ACC112 (cell line): ENCODE measurements at regions not wholly inside any gene's neighbourhood (a gene's known extent, or its start where the extent isn't known, plus 50 kb on each side); places are given as distances from the start of the nearest gene placed in this dataset.
"Not testable (repeated sequence)": the region's sequence is repeated elsewhere in the genome, so short reads cannot be mapped to it uniquely, and the experiment has no call there.

Experiments
- H2AFZ ChIP-seq: fragments of 200-600 bp; sonication (generic); one replicate; pipeline ENCODE4 v1.6.0; 2017; ENCODE audit warnings: antibody characterized with exemption, low read length; ENCODE audit not compliant: unreplicated experiment
- H3K27ac ChIP-seq: fragments of 200-600 bp; sonication (generic); 2 replicates; pipeline ENCODE4 v1.5.1; 2014; ENCODE audit warnings: low read depth, mild to moderate bottlenecking, antibody characterized with exemption, low read length, moderate library complexity
- H3K27me3 ChIP-seq: fragments of 200-600 bp; sonication (generic); 2 replicates; pipeline ENCODE4 v1.6.1; 2014; ENCODE audit warnings: mild to moderate bottlenecking, antibody characterized with exemption, low read length, moderate library complexity, mixed read lengths; ENCODE audit not compliant: insufficient read depth
- H3K36me3 ChIP-seq: fragments of 200-600 bp; sonication (generic); 2 replicates; pipeline ENCODE4 v1.6.1; 2016; ENCODE audit warnings: mild to moderate bottlenecking, antibody characterized with exemption, low read length, moderate library complexity, mixed read lengths; ENCODE audit not compliant: insufficient read depth
- H3K4me1 ChIP-seq: fragments of 200-600 bp; sonication (generic); one replicate; pipeline ENCODE4 v1.6.1; 2016; ENCODE audit warnings: low read length, mixed read lengths; ENCODE audit not compliant: insufficient read depth, unreplicated experiment, control insufficient read depth
- H3K4me3 ChIP-seq: fragments of 200-600 bp; sonication (generic); 2 replicates; pipeline ENCODE4 v1.5.1; 2014; ENCODE audit warnings: mild to moderate bottlenecking, low read depth, low read length
- H3K79me2 ChIP-seq: fragments of 200-600 bp; sonication (generic); one replicate; pipeline ENCODE4 v1.6.0; 2016; ENCODE audit warnings: low read length; ENCODE audit not compliant: control insufficient read depth, unreplicated experiment, insufficient read depth

DNA sequence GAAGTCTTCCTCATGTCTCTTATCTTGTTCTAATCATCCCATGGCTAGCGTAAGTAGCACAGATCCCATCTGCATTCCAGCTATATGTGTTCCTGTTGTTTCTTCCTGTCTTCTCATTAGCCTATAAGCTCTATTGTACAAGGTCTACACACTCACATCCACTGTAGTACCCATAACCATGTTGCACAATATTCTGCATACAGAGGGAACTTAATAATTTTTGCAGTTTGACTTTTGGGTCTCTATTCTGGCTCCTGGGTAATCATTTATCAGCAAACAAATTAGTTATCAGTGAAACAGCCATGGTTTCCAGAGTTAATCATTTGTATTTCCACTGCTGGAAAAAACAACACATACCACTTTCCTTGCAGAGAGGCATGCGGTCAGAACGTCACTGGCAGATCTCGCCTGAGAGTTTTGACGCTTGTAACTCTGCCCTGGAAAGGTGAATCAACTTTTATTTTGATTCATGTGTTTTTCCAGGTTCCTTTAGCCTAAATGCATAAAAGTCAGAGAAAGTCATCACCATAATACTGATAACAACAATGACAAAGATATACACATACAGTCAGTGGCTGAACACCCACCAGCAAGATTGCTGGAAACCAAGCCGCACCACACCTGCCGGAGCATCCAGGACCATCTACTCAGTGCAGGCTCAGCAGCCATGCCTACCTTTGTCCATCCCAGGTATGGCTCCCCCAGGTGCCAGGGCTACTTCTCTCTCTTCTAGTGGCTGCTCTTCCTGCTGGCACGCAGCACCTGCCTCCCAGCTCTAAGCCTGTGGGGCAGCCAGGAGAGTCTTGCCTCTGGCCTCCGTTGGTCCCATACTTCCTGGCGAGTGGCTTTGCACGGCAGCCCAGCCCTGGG is 158.2 kb downstream of the QRSL1 start:
- H3K4me3 ChIP-seq = no peak overlapping the region
- peaks cover 3% of the 10 kb centered on the region for H3K4me1 ChIP-seq
- no peak overlapping the region for H2AFZ ChIP-seq
- H3K27me3 ChIP-seq = peaks cover 43% of the 10 kb centered on the region
- no peak overlapping the region for H3K27ac ChIP-seq
- H3K36me3 ChIP-seq = no peaks in the 10 kb centered on the region
- no peaks in the 10 kb centered on the region for H3K79me2 ChIP-seq

DNA sequence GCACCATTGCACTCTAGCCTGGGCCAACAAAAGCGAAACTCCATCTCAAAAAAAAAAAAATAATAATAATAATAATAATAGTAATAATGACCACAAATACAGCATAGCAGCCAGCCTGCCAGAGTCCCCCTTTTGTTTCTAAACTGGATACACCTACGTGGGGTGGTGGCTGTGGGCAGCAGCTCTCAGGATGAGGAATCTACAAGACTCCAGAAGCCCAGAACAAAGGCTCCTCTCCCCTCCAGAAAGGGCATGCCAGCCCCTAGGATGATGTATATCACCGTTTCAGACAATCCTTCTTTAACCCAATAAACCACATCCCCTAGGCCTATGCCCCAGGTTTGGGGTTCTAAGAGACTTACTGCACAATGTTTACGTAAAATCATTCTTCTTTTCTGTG is 155.9 kb downstream of the QRSL1 start:
- Histone ChIP-seq H2AFZ (no peak overlapping the region), H3K79me2 (no peaks in the 10 kb centered on the region), H3K4me3 (no peak overlapping the region), H3K36me3 (no peaks in the 10 kb centered on the region), H3K4me1 (peaks cover 3% of the 10 kb centered on the region), H3K27me3 (peaks cover 53% of the 10 kb centered on the region), H3K27ac (no peak overlapping the region)

DNA sequence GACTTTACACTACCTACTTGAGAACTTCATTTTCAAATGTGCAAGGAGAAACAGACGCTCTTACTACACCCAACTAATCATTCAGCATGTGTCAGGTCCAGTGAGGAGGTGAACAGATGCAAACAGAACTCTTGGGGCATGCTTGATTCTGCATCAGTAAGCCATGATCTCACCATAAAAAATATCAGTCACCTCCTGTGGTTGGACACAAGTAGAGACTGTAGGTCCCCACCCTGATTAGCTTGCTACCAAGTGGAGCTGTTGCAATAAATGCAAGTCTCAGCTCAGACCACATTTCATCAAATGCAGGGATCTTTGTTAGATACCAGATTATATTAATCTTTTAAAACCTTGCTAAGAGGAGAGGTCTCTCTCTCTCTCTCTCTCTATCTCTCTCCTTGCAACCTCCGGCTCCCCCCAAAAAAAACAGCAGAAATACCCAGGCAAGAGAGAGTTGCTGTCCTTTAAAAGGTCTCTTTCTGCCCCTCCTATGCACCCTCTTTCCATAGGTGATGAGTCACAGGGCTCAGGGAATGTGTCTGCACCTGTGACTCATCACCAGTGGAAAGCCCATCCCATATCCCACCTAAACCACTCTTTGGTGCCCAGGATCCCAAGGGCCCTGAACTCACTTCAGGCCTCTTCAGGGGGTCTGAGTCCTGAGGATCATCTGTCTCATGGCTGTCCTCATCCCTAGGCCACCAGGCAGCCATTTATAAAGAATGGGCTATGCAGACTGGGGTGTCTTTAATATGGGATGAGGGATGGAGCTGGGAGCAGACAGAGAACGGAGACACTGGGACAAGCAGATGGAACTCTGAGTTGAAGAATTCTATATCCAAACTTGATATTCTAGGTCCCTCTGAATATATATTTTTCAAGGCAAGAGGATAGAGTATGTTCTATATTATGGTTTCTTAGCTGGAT is 154.5 kb downstream of the QRSL1 start:
- no peaks in the 10 kb centered on the region for H3K36me3 ChIP-seq
- no peak overlapping the region for H2AFZ ChIP-seq
- peaks cover 3% of the 10 kb centered on the region for H3K4me1 ChIP-seq
- H3K27ac ChIP-seq = no peak overlapping the region
- no peak overlapping the region for H3K4me3 ChIP-seq
- no peaks in the 10 kb centered on the region for H3K79me2 ChIP-seq
- H3K27me3 ChIP-seq = peaks cover 63% of the 10 kb centered on the region

DNA sequence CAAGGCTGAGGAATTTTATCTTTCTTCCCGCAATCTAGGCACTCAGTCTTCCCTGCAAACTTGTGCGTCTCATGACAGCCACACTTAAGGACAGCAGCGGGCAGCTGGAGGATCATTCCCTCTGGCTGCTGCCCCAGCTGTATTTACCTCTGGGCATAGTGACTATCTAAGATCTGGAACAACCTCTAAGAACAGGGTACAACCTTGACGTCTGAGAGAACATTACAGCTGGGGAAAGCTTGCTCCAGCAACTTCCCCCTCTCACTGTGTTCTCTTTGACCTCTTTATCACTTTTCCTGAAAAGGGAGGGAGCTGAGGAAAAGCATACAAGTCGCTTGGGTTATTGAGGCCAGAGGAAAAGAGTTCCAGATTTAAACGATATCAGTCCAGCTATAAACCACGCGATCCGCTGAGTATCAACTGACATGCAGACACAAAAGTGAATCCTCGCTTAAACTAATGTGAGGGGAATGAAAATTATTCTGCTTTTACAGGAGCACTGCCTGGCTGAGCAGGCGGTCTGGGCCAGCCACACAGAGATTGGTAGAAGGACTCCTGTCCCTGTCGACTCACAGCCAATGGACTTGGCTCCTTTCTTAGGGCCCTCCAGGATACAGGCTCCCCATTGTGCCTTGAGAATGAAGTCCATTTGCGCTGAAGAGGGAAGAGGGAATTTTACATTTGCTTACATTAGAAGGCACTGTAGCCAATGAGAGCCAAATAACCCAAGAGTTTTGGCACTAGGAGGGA is 153.3 kb downstream of the QRSL1 start:
- Histone ChIP-seq H3K27ac (no peak overlapping the region), H2AFZ (no peak overlapping the region), H3K36me3 (no peaks in the 10 kb centered on the region), H3K27me3 (peaks cover 67% of the 10 kb centered on the region), H3K4me3 (no peak overlapping the region), H3K4me1 (peaks cover 3% of the 10 kb centered on the region), H3K79me2 (no peaks in the 10 kb centered on the region)

DNA sequence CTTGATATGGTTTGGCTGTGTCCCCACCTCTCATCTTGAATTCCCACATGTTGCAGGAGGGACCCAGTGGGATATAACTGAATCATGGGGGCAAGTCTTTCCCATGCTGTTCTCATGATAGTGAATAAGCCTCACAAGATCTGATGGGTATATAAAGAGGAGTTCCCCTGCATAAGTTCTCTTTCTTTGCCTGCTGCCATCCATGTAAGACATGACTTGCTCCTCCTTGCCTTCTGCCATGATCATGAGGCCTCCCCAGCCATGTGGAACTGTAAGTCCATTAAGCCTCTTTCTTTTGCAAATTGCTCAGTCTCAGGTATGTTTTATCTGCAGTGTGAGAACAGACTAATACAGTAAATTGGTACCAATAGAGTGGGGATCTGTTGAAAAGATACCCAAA is 150.2 kb downstream of the QRSL1 start:
- H3K36me3 ChIP-seq, H2AFZ ChIP-seq, H3K79me2 ChIP-seq, H3K27ac ChIP-seq, H3K4me3 ChIP-seq, H3K4me1 ChIP-seq: not testable (repeated sequence)
- peaks cover 61% of the 10 kb centered on the region for H3K27me3 ChIP-seq

DNA sequence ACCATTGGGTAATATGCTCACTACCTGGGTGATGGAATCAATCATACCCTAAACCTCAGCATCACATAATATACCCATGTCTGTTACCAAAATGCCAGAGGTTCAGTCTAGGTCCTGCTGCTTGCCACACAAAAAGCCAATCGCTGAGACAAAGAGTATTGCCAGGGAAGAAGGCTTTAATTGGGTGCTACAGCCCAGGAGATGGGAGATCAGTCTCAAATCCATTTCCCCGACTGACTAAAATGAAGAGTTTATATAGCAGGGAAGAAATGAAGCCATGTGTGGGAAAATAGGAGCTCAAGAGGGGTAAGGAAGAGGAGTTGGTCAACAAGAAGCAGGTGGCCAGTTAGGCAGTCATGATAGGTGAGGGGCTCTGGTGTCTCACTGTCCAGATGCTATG is 149.6 kb downstream of the QRSL1 start:
- Histone ChIP-seq H3K79me2 (no peaks in the 10 kb centered on the region), H3K4me3 (no peak overlapping the region), H3K27me3 (peaks cover 67% of the 10 kb centered on the region), H3K27ac (no peak overlapping the region), H3K4me1 (peaks cover 3% of the 10 kb centered on the region), H2AFZ (no peak overlapping the region), H3K36me3 (no peaks in the 10 kb centered on the region)

DNA sequence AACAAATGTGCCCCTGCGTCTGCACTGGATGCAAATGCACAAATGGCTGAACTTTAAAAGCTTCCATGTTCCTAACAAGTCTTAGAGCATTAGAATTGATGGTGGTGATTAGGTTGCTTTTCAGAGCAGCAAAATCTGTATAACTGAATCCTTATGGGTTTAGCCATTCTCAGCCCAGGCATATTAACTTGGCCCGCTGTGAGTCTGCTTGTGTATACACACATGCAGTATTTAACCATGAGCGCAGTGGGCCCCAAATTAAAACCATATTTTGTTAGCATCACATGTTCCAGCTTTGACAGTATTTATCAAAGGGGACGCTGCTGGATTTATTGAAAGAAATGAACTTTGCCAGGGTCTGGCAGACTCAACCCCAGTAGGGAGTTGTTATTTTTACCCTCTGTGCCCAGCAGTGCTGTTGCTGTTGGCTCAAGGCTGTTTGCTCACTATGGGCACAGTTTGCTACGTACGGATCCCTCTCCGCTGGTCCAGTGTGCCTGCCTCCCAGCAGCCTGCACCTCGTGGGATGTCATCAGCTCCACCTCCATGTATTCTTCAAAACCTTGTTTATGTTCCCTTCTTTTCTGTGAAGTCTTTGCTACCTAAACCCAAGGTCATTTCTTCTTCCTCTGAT is 144.7 kb downstream of the QRSL1 start:
- Histone ChIP-seq H3K79me2 (no peaks in the 10 kb centered on the region), H2AFZ (no peak overlapping the region), H3K27ac (no peak overlapping the region)

GRCh38 chr6:106773522-106773921 is 144.1 kb downstream of the QRSL1 start:
- Histone ChIP-seq H3K79me2 (no peaks in the 10 kb centered on the region), H3K4me1 (no peaks in the 10 kb centered on the region), H3K36me3 (no peaks in the 10 kb centered on the region), H2AFZ (no peak overlapping the region), H3K4me3 (no peak overlapping the region), H3K27me3 (peaks cover 69% of the 10 kb centered on the region), H3K27ac (no peak overlapping the region)

More for the DNA sequence above, 144.7 kb downstream of the QRSL1 start:
- Histone ChIP-seq H3K4me3 (no peak overlapping the region), H3K27me3 (peaks cover 71% of the 10 kb centered on the region), H3K36me3 (no peaks in the 10 kb centered on the region), H3K4me1 (no peaks in the 10 kb centered on the region)

DNA sequence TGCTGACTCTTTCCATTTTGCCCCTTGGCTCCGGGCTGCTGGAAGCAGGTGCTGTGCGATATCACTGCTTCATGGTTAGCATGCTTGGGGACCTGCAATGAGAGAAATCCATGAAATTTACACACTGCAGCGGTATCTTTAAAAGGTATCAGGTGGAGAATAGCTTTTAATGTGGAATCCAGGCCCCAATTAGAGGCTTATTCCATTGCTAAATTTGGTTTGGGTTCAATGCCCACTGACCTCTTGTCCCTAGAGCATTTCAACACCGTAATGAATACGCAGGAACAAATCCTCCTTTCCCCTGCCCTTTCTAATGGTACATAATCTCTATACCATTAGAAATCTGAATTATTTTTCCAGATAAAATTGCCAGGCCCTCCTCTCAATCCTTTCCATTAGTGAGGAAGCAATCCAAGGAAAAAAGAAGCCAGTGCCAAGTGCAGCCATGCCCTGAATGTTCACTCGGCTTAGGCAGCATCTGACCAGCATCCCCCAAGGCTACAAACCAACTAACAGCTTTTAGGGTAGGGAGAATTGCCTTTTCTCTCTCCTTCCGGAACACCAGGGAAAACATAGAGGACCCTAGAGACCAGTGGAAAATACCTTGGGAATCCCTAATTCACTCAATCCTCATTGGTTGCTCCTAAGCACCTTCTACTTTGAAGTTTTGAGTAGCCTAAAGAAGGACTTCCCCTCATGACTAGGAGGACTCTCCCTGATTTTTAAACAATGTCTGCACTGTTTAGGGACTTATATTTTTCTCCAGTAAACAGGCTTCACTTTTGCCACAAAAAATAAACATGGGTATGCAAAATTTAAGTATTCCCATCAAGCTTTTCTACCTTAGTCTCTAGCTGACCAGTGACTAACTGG is 143.1 kb downstream of the QRSL1 start:
- H3K27me3 ChIP-seq = peaks cover 71% of the 10 kb centered on the region
- no peaks in the 10 kb centered on the region for H3K79me2 ChIP-seq
- H3K4me3 ChIP-seq = no peak overlapping the region
- no peak overlapping the region for H3K27ac ChIP-seq
- H3K36me3 ChIP-seq = no peaks in the 10 kb centered on the region
- H3K4me1 ChIP-seq = no peaks in the 10 kb centered on the region
- no peak overlapping the region for H2AFZ ChIP-seq
